Neural cell (in vitro differentiated cells): ENCODE measurements at regions not wholly inside any gene's neighbourhood (a gene's known extent, or its start where the extent isn't known, plus 50 kb on each side); places are given as distances from the start of the nearest gene placed in this dataset.

Experiments
- H2AFZ ChIP-seq: fragments of 200-600, 300-800 bp; sonication (generic), shearing (Covaris generic); 2 replicates; pipeline ENCODE4 v1.6.0; 2014; ENCODE audit warnings: low read depth, mild to moderate bottlenecking, antibody characterized with exemption, low read length, moderate library complexity
- H3F3A ChIP-seq: fragments of 200-600 bp; shearing (Covaris generic); 2 replicates; pipeline ENCODE4 v1.6.1; 2016; ENCODE audit warnings: mild to moderate bottlenecking, moderate library complexity, mixed read lengths, antibody characterized with exemption, low read length; ENCODE audit not compliant: insufficient read depth, poor library complexity, severe bottlenecking
- H3K27ac ChIP-seq: fragments of 200-600, 300-800 bp; sonication (generic), shearing (Covaris generic); 2 replicates; pipeline ENCODE4 v1.5.1; 2014; ENCODE audit warnings: mild to moderate bottlenecking, low read length, moderate library complexity
- H3K27me3 ChIP-seq: fragments of 300-800, 200-600 bp; sonication (generic), shearing (Covaris generic); 2 replicates; pipeline ENCODE4 v1.6.0; 2014; ENCODE audit warnings: mild to moderate bottlenecking, low read depth, low read length, moderate library complexity; ENCODE audit not compliant: insufficient read depth
- H3K36me3 ChIP-seq: fragments of 300-800, 200-600 bp; sonication (generic), shearing (Covaris generic); 2 replicates; pipeline ENCODE4 v1.5.1; 2014; ENCODE audit warnings: mild to moderate bottlenecking, antibody characterized with exemption, low read length, moderate library complexity; ENCODE audit not compliant: insufficient read depth
- H3K4me2 ChIP-seq: fragments of 300-800, 200-600 bp; sonication (generic), shearing (Covaris generic); 2 replicates; pipeline ENCODE4 v1.6.0; 2014; ENCODE audit warnings: mild to moderate bottlenecking, low read length
- H3K4me3 ChIP-seq: fragments of 300-800, 200-600 bp; sonication (generic), shearing (Covaris generic); 2 replicates; pipeline ENCODE4 v1.5.1; 2014; ENCODE audit warnings: mild to moderate bottlenecking, low read length, moderate library complexity
- H3K79me2 ChIP-seq: fragments of 200-600 bp; shearing (Covaris generic); replicated peaks from 2 replicates; pipeline ENCODE4 v1.6.0; 2014; ENCODE audit warnings: mild to moderate bottlenecking, low read length, moderate library complexity; ENCODE audit not compliant: insufficient read depth
- H3K9ac ChIP-seq: fragments of 300-800, 200-600 bp; sonication (generic), shearing (Covaris generic); 2 replicates; pipeline ENCODE4 v1.6.1; 2016; ENCODE audit warnings: mild to moderate bottlenecking, low read length, mixed read lengths
- H3K9me2 ChIP-seq: fragments of 200-600 bp; shearing (Covaris generic); 2 replicates; pipeline ENCODE4 v1.6.1; 2016; ENCODE audit warnings: mild to moderate bottlenecking, low read length, mixed read lengths; ENCODE audit not compliant: insufficient read depth
- H3K9me3 ChIP-seq: fragments of 200-600, 300-800 bp; sonication (generic), shearing (Covaris generic); 2 replicates; pipeline ENCODE4 v1.6.1; 2016; ENCODE audit warnings: mild to moderate bottlenecking, mixed run types, low read length, moderate library complexity, mixed read lengths
- H4K20me1 ChIP-seq: fragments of 200-600 bp; shearing (Covaris generic); 2 replicates; pipeline ENCODE4 v1.6.1; 2016; ENCODE audit warnings: mild to moderate bottlenecking, mixed run types; ENCODE audit not compliant: insufficient read depth
- EP300 ChIP-seq: fragments of 450-650 bp; conservative IDR thresholded peaks from 2 replicates; pipeline ENCODE4 v1.6.1; 2014; ENCODE audit warnings: antibody characterized with exemption, mild to moderate bottlenecking, moderate library complexity; ENCODE audit not compliant: poor library complexity, severe bottlenecking
- EZH2 ChIP-seq: fragments of 200-600, 300-800 bp; shearing (Covaris generic), sonication (generic); IDR thresholded peaks from 2 replicates; pipeline ENCODE4 v1.6.1; 2014; ENCODE audit warnings: antibody characterized with exemption, low read length, borderline replicate concordance, mild to moderate bottlenecking; ENCODE audit not compliant: insufficient read depth, poor library complexity, severe bottlenecking
- MXI1 ChIP-seq: fragments of 450-650 bp; conservative IDR thresholded peaks from 2 replicates; pipeline ENCODE4 v1.6.1; 2014; ENCODE audit warnings: antibody characterized with exemption, mild to moderate bottlenecking; ENCODE audit not compliant: poor library complexity, severe bottlenecking
- POLR2AphosphoS5 ChIP-seq: IDR thresholded peaks from 2 replicates; pipeline ENCODE4 v1.6.1; 2012
- RAD21 ChIP-seq: fragments of 450-650 bp; conservative IDR thresholded peaks from 2 replicates; pipeline ENCODE4 v1.6.1; 2014; ENCODE audit warnings: antibody characterized with exemption, mild to moderate bottlenecking, moderate library complexity
- SMC3 ChIP-seq: fragments of 450-650 bp; conservative IDR thresholded peaks from 2 replicates; pipeline ENCODE4 v1.6.1; 2014; ENCODE audit warnings: antibody characterized with exemption, mild to moderate bottlenecking, moderate library complexity; ENCODE audit not compliant: poor library complexity
- TAF1 ChIP-seq: IDR thresholded peaks from 2 replicates; pipeline ENCODE4 v1.6.1; 2012; ENCODE audit warnings: low read depth
- TF ChIP-seq, protein P1 (sequence below): IDR thresholded peaks from 2 replicates; pipeline ENCODE4 v1.6.1; 2012; ENCODE audit warnings: borderline replicate concordance
- TF ChIP-seq, protein P2 (sequence below): fragments of 450-650 bp; IDR thresholded peaks from 2 replicates; pipeline ENCODE4 v1.5.1; 2014; ENCODE audit warnings: antibody characterized with exemption, mild to moderate bottlenecking, moderate library complexity; ENCODE audit not compliant: poor library complexity, severe bottlenecking

DNA sequence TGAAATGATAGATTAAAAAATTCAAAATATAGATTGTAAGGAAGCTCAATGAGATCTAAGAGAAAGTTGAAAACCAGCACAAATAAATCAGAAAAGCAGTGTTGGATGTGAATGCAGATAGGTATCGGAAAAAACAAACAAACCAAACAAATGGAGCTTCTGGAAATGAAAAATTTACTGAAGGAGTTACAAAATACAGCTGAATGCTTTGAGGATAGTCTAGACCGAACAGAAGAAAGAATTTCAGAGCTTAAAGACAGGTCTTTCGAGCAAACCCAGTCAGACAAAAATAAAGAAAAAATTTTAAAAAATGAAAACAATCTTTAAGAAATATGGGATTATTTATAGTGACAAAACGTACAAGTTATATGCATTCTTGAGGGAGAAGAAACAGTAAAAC, 146.7 kb downstream of the FAM83B start:
- H3K79me2 ChIP-seq, result no peaks in the 10 kb centered on the region
- H3K36me3 ChIP-seq, result no peaks in the 10 kb centered on the region
- no peaks in the 10 kb centered on the region for H3F3A ChIP-seq
- H3K27me3 ChIP-seq, result no peaks in the 10 kb centered on the region
- TF ChIP-seq EZH2, result no peak
- no peak for TF ChIP-seq TAF1
- TF ChIP-seq MXI1, result no peak
- TF ChIP-seq, protein P1, sequence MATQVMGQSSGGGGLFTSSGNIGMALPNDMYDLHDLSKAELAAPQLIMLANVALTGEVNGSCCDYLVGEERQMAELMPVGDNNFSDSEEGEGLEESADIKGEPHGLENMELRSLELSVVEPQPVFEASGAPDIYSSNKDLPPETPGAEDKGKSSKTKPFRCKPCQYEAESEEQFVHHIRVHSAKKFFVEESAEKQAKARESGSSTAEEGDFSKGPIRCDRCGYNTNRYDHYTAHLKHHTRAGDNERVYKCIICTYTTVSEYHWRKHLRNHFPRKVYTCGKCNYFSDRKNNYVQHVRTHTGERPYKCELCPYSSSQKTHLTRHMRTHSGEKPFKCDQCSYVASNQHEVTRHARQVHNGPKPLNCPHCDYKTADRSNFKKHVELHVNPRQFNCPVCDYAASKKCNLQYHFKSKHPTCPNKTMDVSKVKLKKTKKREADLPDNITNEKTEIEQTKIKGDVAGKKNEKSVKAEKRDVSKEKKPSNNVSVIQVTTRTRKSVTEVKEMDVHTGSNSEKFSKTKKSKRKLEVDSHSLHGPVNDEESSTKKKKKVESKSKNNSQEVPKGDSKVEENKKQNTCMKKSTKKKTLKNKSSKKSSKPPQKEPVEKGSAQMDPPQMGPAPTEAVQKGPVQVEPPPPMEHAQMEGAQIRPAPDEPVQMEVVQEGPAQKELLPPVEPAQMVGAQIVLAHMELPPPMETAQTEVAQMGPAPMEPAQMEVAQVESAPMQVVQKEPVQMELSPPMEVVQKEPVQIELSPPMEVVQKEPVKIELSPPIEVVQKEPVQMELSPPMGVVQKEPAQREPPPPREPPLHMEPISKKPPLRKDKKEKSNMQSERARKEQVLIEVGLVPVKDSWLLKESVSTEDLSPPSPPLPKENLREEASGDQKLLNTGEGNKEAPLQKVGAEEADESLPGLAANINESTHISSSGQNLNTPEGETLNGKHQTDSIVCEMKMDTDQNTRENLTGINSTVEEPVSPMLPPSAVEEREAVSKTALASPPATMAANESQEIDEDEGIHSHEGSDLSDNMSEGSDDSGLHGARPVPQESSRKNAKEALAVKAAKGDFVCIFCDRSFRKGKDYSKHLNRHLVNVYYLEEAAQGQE, result no peak
- TF ChIP-seq POLR2AphosphoS5, result no peak
- no peak for TF ChIP-seq SMC3
- TF ChIP-seq EP300, result no peak
- TF ChIP-seq, protein P2, sequence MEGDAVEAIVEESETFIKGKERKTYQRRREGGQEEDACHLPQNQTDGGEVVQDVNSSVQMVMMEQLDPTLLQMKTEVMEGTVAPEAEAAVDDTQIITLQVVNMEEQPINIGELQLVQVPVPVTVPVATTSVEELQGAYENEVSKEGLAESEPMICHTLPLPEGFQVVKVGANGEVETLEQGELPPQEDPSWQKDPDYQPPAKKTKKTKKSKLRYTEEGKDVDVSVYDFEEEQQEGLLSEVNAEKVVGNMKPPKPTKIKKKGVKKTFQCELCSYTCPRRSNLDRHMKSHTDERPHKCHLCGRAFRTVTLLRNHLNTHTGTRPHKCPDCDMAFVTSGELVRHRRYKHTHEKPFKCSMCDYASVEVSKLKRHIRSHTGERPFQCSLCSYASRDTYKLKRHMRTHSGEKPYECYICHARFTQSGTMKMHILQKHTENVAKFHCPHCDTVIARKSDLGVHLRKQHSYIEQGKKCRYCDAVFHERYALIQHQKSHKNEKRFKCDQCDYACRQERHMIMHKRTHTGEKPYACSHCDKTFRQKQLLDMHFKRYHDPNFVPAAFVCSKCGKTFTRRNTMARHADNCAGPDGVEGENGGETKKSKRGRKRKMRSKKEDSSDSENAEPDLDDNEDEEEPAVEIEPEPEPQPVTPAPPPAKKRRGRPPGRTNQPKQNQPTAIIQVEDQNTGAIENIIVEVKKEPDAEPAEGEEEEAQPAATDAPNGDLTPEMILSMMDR, result no peak
- no peak for TF ChIP-seq RAD21
- H3K4me3 ChIP-seq, result no peak overlapping the region
- H4K20me1 ChIP-seq, result no peaks in the 10 kb centered on the region
- no peak overlapping the region for H3K9ac ChIP-seq
- no peak overlapping the region for H2AFZ ChIP-seq
- peaks cover 4% of the 10 kb centered on the region for H3K9me3 ChIP-seq
- no peak overlapping the region for H3K4me2 ChIP-seq
- no peak overlapping the region for H3K27ac ChIP-seq
- H3K9me2 ChIP-seq, result no peaks in the 10 kb centered on the region

DNA sequence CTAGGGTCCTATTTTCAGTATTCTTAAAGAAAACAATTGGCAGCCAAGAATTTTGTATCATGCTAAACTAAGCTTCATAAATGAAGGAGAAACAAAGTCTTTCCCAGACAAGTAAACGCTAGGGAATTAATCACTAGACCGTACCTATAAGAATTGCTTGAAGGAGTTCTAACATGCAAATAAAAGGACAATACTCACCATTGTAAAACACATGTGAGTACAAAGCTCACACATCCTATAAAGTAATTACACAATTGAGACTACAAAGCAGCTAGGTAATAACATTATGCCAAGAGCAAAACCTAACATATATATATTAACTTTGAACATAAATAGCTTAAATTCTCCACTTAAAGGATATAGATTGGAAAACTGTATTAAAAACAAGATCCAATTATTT, 147.4 kb downstream of the FAM83B start:
- TF ChIP-seq RAD21 (no peak), SMC3 (no peak), POLR2AphosphoS5 (no peak), MXI1 (no peak), TAF1 (no peak), EP300 (no peak), EZH2 (no peak)
- TF ChIP-seq, protein P2, result no peak
- TF ChIP-seq, protein P1, result no peak
- no peak overlapping the region for H3K4me3 ChIP-seq
- H3K9me3 ChIP-seq, result peaks cover 4% of the 10 kb centered on the region

More for the DNA sequence above, 147.4 kb downstream of the FAM83B start:
- H3K4me2 ChIP-seq, result no peak overlapping the region
- no peaks in the 10 kb centered on the region for H3K79me2 ChIP-seq
- no peaks in the 10 kb centered on the region for H3K9me2 ChIP-seq
- H3K27me3 ChIP-seq, result no peaks in the 10 kb centered on the region
- no peaks in the 10 kb centered on the region for H3K36me3 ChIP-seq
- H3K9ac ChIP-seq, result no peak overlapping the region
- H3F3A ChIP-seq, result no peaks in the 10 kb centered on the region
- no peak overlapping the region for H3K27ac ChIP-seq
- no peaks in the 10 kb centered on the region for H4K20me1 ChIP-seq
- no peak overlapping the region for H2AFZ ChIP-seq
